ENCODE measurements at regions not wholly inside any gene's neighbourhood (a gene's known extent, or its start where the extent isn't known, plus 50 kb on each side); places are given as distances from the start of the nearest gene placed in this dataset.

GRCh38 chr3:130263708-130264107, 81.8 kb upstream of the COL6A5 start:
- no peak for DNase-seq

- DNase-seq = no peak
These were observed 78.7 kb upstream of the COL6A5 start for GRCh38 chr3:130266817-130267216.

GRCh38 chr3:130276203-130276803, 69.2 kb upstream of the COL6A5 start:
- peak; percentile 81 for DNase-seq

GRCh38 chr3:130288670-130289069, 56.8 kb upstream of the COL6A5 start:
- no peak for DNase-seq

GRCh38 chr3:130291148-130291547, 54.3 kb upstream of the COL6A5 start:
- DNase-seq = no peak

- no peak for DNase-seq
These were observed 52.2 kb upstream of the COL6A5 start for GRCh38 chr3:130293247-130293646.

All from hematopoietic multipotent progenitor cell treated with erythropoietin and hydrocortisone succinate and interleukin-3 and kit ligand, for 6 days (in vitro differentiated cells).